ENCODE measurements at regions not wholly inside any gene's neighbourhood (a gene's known extent, or its start where the extent isn't known, plus 50 kb on each side); places are given as distances from the start of the nearest gene placed in this dataset.

- ATAC-seq (ENCODE audit: insufficient read depth, low FRiP score) (no peak), DNase-seq (peak; percentile 39 to 54 (median 45))
- no peak overlapping the region for H3K27ac ChIP-seq (ENCODE audit: low read depth in 1 of 2, low read length in 1 of 2)
- H3K4me3 ChIP-seq: no peak overlapping the region
- H3K36me3 ChIP-seq (ENCODE audit: control insufficient read depth in 4 of 4, insufficient read depth in 4 of 4, low read length in 4 of 4): no peaks in the 10 kb centered on the region
- no peaks in the 10 kb centered on the region for H3K4me1 ChIP-seq (ENCODE audit: control insufficient read depth in 5 of 5, insufficient read depth in 5 of 5, low read length in 5 of 5)
- no peak overlapping the region for H3K9ac ChIP-seq (ENCODE audit: insufficient read depth in 1 of 2, low read length in 2 of 2)
- 63 to 76% methylated on average over 9 of the region's 9 CpGs for WGBS, 2 donors
- peaks cover 0 to 4% (median 0%) of the 10 kb centered on the region in 4 donors for H3K9me3 ChIP-seq (ENCODE audit: control insufficient read depth in 4 of 4, insufficient read depth in 3 of 4, low read length in 3 of 4)
- TF ChIP-seq CTCF (IDR thresholded peaks at IDR 0.05; ENCODE audit: control extremely low read depth, extremely low read depth): no peak
- no peaks in the 10 kb centered on the region for H3K27me3 ChIP-seq (ENCODE audit: control insufficient read depth in 3 of 3, insufficient read depth in 3 of 3, low read length in 2 of 3)
These were observed 1082.4 kb upstream of the MAP3K7 start for GRCh38 chr6:91669154-91669870.

- no peak overlapping the region for H3K9ac ChIP-seq (ENCODE audit: insufficient read depth in 1 of 2, low read length in 2 of 2)
- no peak for TF ChIP-seq CTCF (IDR thresholded peaks at IDR 0.05; ENCODE audit: control extremely low read depth, extremely low read depth)
- no peaks in the 10 kb centered on the region for H3K4me1 ChIP-seq (ENCODE audit: control insufficient read depth in 5 of 5, insufficient read depth in 5 of 5, low read length in 5 of 5)
- peaks cover 0 to 4% (median 0%) of the 10 kb centered on the region in 4 donors for H3K9me3 ChIP-seq (ENCODE audit: control insufficient read depth in 4 of 4, insufficient read depth in 3 of 4, low read length in 3 of 4)
- H3K27me3 ChIP-seq (ENCODE audit: control insufficient read depth in 3 of 3, insufficient read depth in 3 of 3, low read length in 2 of 3): no peaks in the 10 kb centered on the region
- H3K27ac ChIP-seq (ENCODE audit: low read depth in 1 of 2, low read length in 1 of 2): no peak overlapping the region
- H3K4me3 ChIP-seq: no peak overlapping the region
- no peaks in the 10 kb centered on the region for H3K36me3 ChIP-seq (ENCODE audit: control insufficient read depth in 4 of 4, insufficient read depth in 4 of 4, low read length in 4 of 4)
- DNase-seq: no peak
- no peak for ATAC-seq (ENCODE audit: insufficient read depth, low FRiP score)
- 79 to 84% methylated on average over 4 of the region's 4 CpGs for WGBS, 2 donors
These were observed 1080.7 kb upstream of the MAP3K7 start for GRCh38 chr6:91667596-91667995.

- H3K9me3 ChIP-seq (ENCODE audit: control insufficient read depth in 4 of 4, insufficient read depth in 3 of 4, low read length in 3 of 4): peaks cover 0 to 6% (median 0%) of the 10 kb centered on the region in 4 donors
- no peak overlapping the region for H3K4me3 ChIP-seq
- H3K27me3 ChIP-seq (ENCODE audit: control insufficient read depth in 3 of 3, insufficient read depth in 3 of 3, low read length in 2 of 3): no peaks in the 10 kb centered on the region
- no peaks in the 10 kb centered on the region for H3K36me3 ChIP-seq (ENCODE audit: control insufficient read depth in 4 of 4, insufficient read depth in 4 of 4, low read length in 4 of 4)
- no peak for ATAC-seq (ENCODE audit: insufficient read depth, low FRiP score)
- TF ChIP-seq CTCF (IDR thresholded peaks at IDR 0.05; ENCODE audit: control extremely low read depth, extremely low read depth): no peak
- H3K4me1 ChIP-seq (ENCODE audit: control insufficient read depth in 5 of 5, insufficient read depth in 5 of 5, low read length in 5 of 5): no peaks in the 10 kb centered on the region
- no peak overlapping the region for H3K9ac ChIP-seq (ENCODE audit: insufficient read depth in 1 of 2, low read length in 2 of 2)
- DNase-seq: no peak
- no peak overlapping the region for H3K27ac ChIP-seq (ENCODE audit: low read depth in 1 of 2, low read length in 1 of 2)
- 84 to 88% methylated on average over 2 of the region's 2 CpGs for WGBS, 2 donors
These were observed 1077.6 kb upstream of the MAP3K7 start for GRCh38 chr6:91664327-91664959.

Measured in lung (tissue), 11 donors.